ENCODE measurements at regions not wholly inside any gene's neighbourhood (a gene's known extent, or its start where the extent isn't known, plus 50 kb on each side); places are given as distances from the start of the nearest gene placed in this dataset.

DNA sequence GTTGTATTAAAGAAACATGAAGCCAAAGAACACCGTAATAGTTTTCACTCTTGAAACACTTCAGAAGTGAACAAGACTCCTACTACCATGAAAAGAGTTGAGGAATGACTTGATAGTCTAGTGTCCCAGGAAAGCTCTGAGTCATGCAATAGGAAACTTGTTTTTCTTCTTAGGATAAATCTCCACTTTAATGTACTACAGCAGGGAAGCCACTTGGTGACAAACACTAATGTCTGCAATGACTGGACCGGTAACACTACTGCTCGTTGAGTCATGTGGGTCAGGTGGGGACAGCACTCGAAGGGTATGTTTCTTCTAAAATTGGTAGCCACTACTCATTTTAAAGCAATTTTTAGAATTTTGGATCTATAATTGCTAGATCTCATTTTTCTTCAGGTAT, 291.7 kb upstream of the CNTN3 start:
- ChIA-PET CTCF (ENCODE audit: partially characterized antibody) (no interaction called here), POLR2A (ENCODE audit: partially characterized antibody) (no interaction called here)
- no peak for TF ChIP-seq SP4 (IDR thresholded peaks at IDR 0.05; ENCODE audit: low read length)
- TF ChIP-seq KDM5A (IDR thresholded peaks at IDR 0.05; ENCODE audit: low read length), result no peak
- no peak for TF ChIP-seq TEAD4 (IDR thresholded peaks at IDR 0.05; ENCODE audit: low read depth, low read length)
- TF ChIP-seq BCL11A (IDR thresholded peaks at IDR 0.05; ENCODE audit: low read depth in 2 of 2, low read length in 2 of 2), result no peak
- TF ChIP-seq JUN (IDR thresholded peaks at IDR 0.05; ENCODE audit: low read depth, low read length), result no peak
- TF ChIP-seq POLR2AphosphoS5 (IDR thresholded peaks at IDR 0.05; ENCODE audit: low read depth, low read length), result no peak
- no peak for TF ChIP-seq EZH2 (IDR thresholded peaks at IDR 0.05; ENCODE audit: low read depth, low read length, severe bottlenecking)
- 86% methylated on average over 4 of the region's 4 CpGs; no CpG with 5 or more reads in 1 of the 2 experiments for WGBS, 2 experiments (ENCODE audit: extremely low coverage in 1 of 2, insufficient coverage in 1 of 2, insufficient read length in 1 of 2, insufficient replicate concordance in 2 of 2, low coverage in 1 of 2, low lambda C conversion rate in 2 of 2, missing lambda C conversion rate in 1 of 2)
- H3K9ac ChIP-seq (replicated peaks in 1 of 4; ENCODE audit: extremely low read depth in 1 of 4, low read depth in 3 of 4, low read length in 3 of 4), result no peak overlapping the region
- no peak for DNase-seq (ENCODE audit: low read depth in 1 of 2, low spot score in 2 of 2)
- no peaks in the 10 kb centered on the region for H4K20me1 ChIP-seq (replicated peaks in 1 of 2; ENCODE audit: control insufficient read depth in 1 of 2, insufficient read depth in 2 of 2, low read length in 2 of 2)
- FAIRE-seq, result no peak
- no peak overlapping the region for H2AK5ac ChIP-seq (ENCODE audit: low read depth, low read length)
- no peaks in the 10 kb centered on the region for H3K36me3 ChIP-seq (ENCODE audit: control insufficient read depth in 2 of 4, insufficient read depth in 4 of 4, low read length in 3 of 4)
- no peak overlapping the region for H3K18ac ChIP-seq (ENCODE audit: extremely low read depth, low read length)
- H3K79me2 ChIP-seq (ENCODE audit: control insufficient read depth in 1 of 2, insufficient read depth in 2 of 2, low read length in 2 of 2), result no peaks in the 10 kb centered on the region
- no peak overlapping the region for H4K5ac ChIP-seq (ENCODE audit: insufficient read length, low read depth, low read length)
- H3K9me3 ChIP-seq (ENCODE audit: insufficient read depth in 2 of 2, low read depth in 1 of 2, low read length in 1 of 2), result no peaks in the 10 kb centered on the region
- H3K23ac ChIP-seq (ENCODE audit: insufficient read length), result no peak overlapping the region
- H3K4me3 ChIP-seq (ENCODE audit: extremely low read depth in 1 of 4, insufficient read depth in 2 of 4, low read depth in 3 of 4, low read length in 4 of 4), result no peak overlapping the region
- H3K27me3 ChIP-seq (replicated peaks in 1 of 4; ENCODE audit: control insufficient read depth in 3 of 4, extremely low read depth in 1 of 4, insufficient read depth in 3 of 4, low read length in 3 of 4), result no peaks in the 10 kb centered on the region
- H2BK5ac ChIP-seq (ENCODE audit: low read depth, low read length), result no peak overlapping the region
- H3K56ac ChIP-seq (replicated peaks; ENCODE audit: insufficient read length, low read depth, low read length), result no peak overlapping the region
- H3K23me2 ChIP-seq (ENCODE audit: low read depth, low read length), result no peaks in the 10 kb centered on the region
- no peak overlapping the region for H2BK12ac ChIP-seq (ENCODE audit: low read depth, low read length)
- no peak overlapping the region for H2BK120ac ChIP-seq (replicated peaks; ENCODE audit: low read depth, low read length)
- H4K91ac ChIP-seq (replicated peaks; ENCODE audit: insufficient read length, low read length), result no peak overlapping the region
- no peak overlapping the region for H2BK20ac ChIP-seq (ENCODE audit: low read length)
- H3K79me1 ChIP-seq (ENCODE audit: low read depth, low read length), result no peaks in the 10 kb centered on the region
- no peak overlapping the region for H2AFZ ChIP-seq (ENCODE audit: low read length)
- no peak overlapping the region for H4K8ac ChIP-seq (ENCODE audit: extremely low read depth, insufficient read depth, low read length)
- H3K4me1 ChIP-seq (replicated peaks in 1 of 4; ENCODE audit: control insufficient read depth in 3 of 4, insufficient read depth in 4 of 4, low read length in 3 of 4), result no peaks in the 10 kb centered on the region
- H3K4me2 ChIP-seq (ENCODE audit: insufficient read depth in 1 of 2, low read depth in 2 of 2, low read length in 2 of 2), result no peak overlapping the region
- no peak overlapping the region for H3K4ac ChIP-seq (replicated peaks; ENCODE audit: insufficient read length, low read depth, low read length)
- no peak overlapping the region for H3K14ac ChIP-seq (ENCODE audit: insufficient read length)
- H3K27ac ChIP-seq (ENCODE audit: low read depth, low read length), result no peak overlapping the region
- H2BK15ac ChIP-seq (ENCODE audit: low read length), result no peak overlapping the region
